WTC11 (cell line): ENCODE measurements at regions not wholly inside any gene's neighbourhood (a gene's known extent, or its start where the extent isn't known, plus 50 kb on each side); places are given as distances from the start of the nearest gene placed in this dataset.

Experiments
- ATAC-seq: fragments of 200-7000 bp; cut with Tn5 transposase; 2 replicates; pipeline ENCODE4 v1.10.0; 2021; ENCODE audit warnings: mild to moderate bottlenecking, moderate library complexity
- CTCF ChIA-PET: fragments of 300-600 bp; sonication (Branson Sonifier 250); formaldehyde crosslinking; loops from one replicate; lab custom pipeline; 2021; ENCODE audit warnings: antibody characterized with exemption; lab: Charles Lee
- POLR2A ChIA-PET: fragments of 350-600 bp; sonication (Branson Sonifier 250); formaldehyde crosslinking; loops from one replicate; lab custom pipeline; 2021; ENCODE audit warnings: antibody characterized with exemption; lab: Charles Lee
- DNase-seq: peaks from one replicate; pipeline ENCODE4 v3.0.0; 2021; ENCODE audit warnings: low spot score
- H3K27ac Mint-ChIP-seq: 2 replicates; pipeline ENCODE4 v1.8.0; 2021; ENCODE audit warnings: mixed read lengths
- H3K27me3 Mint-ChIP-seq: 2 replicates; pipeline ENCODE4 v1.8.0; 2021; ENCODE audit warnings: low read depth, mild to moderate bottlenecking, moderate library complexity, mixed read lengths
- H3K36me3 Mint-ChIP-seq: 2 replicates; pipeline ENCODE4 v1.8.0; 2021; ENCODE audit warnings: mixed read lengths
- H3K4me1 Mint-ChIP-seq: 2 replicates; pipeline ENCODE4 v1.8.0; 2022; ENCODE audit warnings: mixed read lengths
- H3K4me3 Mint-ChIP-seq: 2 replicates; pipeline ENCODE4 v1.8.0; 2021; ENCODE audit warnings: mild to moderate bottlenecking, moderate library complexity, mixed read lengths
- H3K9me3 Mint-ChIP-seq: 2 replicates; pipeline ENCODE4 v1.8.0; 2021; ENCODE audit warnings: mixed read lengths
- ARID4B ChIP-seq: sonication (generic); formaldehyde crosslinking; IDR thresholded peaks from 2 replicates; pipeline ENCODE4 v1.8.0; 2023; ENCODE audit warnings: missing genetic modification reagents, mild to moderate bottlenecking, borderline replicate concordance
- ATF6 ChIP-seq: sonication (generic); formaldehyde crosslinking; IDR thresholded peaks from 2 replicates; pipeline ENCODE4 v1.8.1; 2023; ENCODE audit warnings: mild to moderate bottlenecking, missing genetic modification reagents
- ESRRA ChIP-seq: sonication (generic); formaldehyde crosslinking; IDR thresholded peaks from 2 replicates; pipeline ENCODE4 v1.8.1; 2022; ENCODE audit warnings: mild to moderate bottlenecking, missing genetic modification reagents, borderline replicate concordance
- FOXK1 ChIP-seq: sonication (generic); formaldehyde crosslinking; IDR thresholded peaks from 2 replicates; pipeline ENCODE4 v1.8.0; 2022; ENCODE audit warnings: mild to moderate bottlenecking, moderate library complexity, missing genetic modification reagents
- HMGXB4 ChIP-seq: sonication (generic); formaldehyde crosslinking; IDR thresholded peaks from 2 replicates; pipeline ENCODE4 v1.8.1; 2023; ENCODE audit warnings: mild to moderate bottlenecking, moderate library complexity, missing genetic modification reagents
- NFE2L1 ChIP-seq: sonication (generic); formaldehyde crosslinking; IDR thresholded peaks from 2 replicates; pipeline ENCODE4 v1.8.1; 2023; ENCODE audit warnings: missing genetic modification reagents
- NFYB ChIP-seq: sonication (generic); formaldehyde crosslinking; conservative IDR thresholded peaks from 2 replicates; pipeline ENCODE4 v1.8.0; 2022; ENCODE audit warnings: low read depth, missing genetic modification reagents
- OVOL2 ChIP-seq: fragments of 250-450 bp; sonication (Bioruptor Pico); IDR thresholded peaks from 2 replicates; pipeline ENCODE4 v1.9.0; 2021; ENCODE audit warnings: mild to moderate bottlenecking, borderline replicate concordance
- RELA ChIP-seq: sonication (generic); formaldehyde crosslinking; IDR thresholded peaks from 2 replicates; pipeline ENCODE4 v1.8.1; 2022; ENCODE audit warnings: missing genetic modification reagents, mild to moderate bottlenecking, borderline replicate concordance
- SMAD4 ChIP-seq: sonication (generic); formaldehyde crosslinking; IDR thresholded peaks from 2 replicates; pipeline ENCODE4 v1.8.0; 2022; ENCODE audit warnings: mild to moderate bottlenecking, missing genetic modification reagents
- TEAD1 ChIP-seq: sonication (generic); formaldehyde crosslinking; IDR thresholded peaks from 2 replicates; pipeline ENCODE4 v1.8.0; 2022; ENCODE audit warnings: mild to moderate bottlenecking, missing genetic modification reagents
- TP53 ChIP-seq: sonication (generic); formaldehyde crosslinking; IDR thresholded peaks from 2 replicates; pipeline ENCODE4 v1.8.1; 2023; ENCODE audit warnings: mild to moderate bottlenecking, missing genetic modification reagents
- ZNF121 ChIP-seq: sonication (generic); formaldehyde crosslinking; IDR thresholded peaks from 2 replicates; pipeline ENCODE4 v1.8.0; 2023; ENCODE audit warnings: missing genetic modification reagents
- ZNF219 ChIP-seq: sonication (generic); formaldehyde crosslinking; IDR thresholded peaks from 2 replicates; pipeline ENCODE4 v1.8.0; 2023; ENCODE audit warnings: missing genetic modification reagents, mild to moderate bottlenecking, borderline replicate concordance
- ZNF396 ChIP-seq: fragments of 250-450 bp; sonication (Bioruptor Pico); IDR thresholded peaks from 2 replicates; pipeline ENCODE4 v1.8.0; 2021; ENCODE audit warnings: mild to moderate bottlenecking, moderate library complexity, borderline replicate concordance
- ZNF416 ChIP-seq: fragments of 250-450 bp; sonication (Bioruptor Pico); IDR thresholded peaks from 2 replicates; pipeline ENCODE4 v1.9.0; 2021; ENCODE audit warnings: mild to moderate bottlenecking, inconsistent platforms
- ZNF425 ChIP-seq: fragments of 250-450 bp; sonication (Bioruptor Pico); conservative IDR thresholded peaks from 2 replicates; pipeline ENCODE4 v1.9.0; 2021; ENCODE audit warnings: mild to moderate bottlenecking
- ZNF671 ChIP-seq: fragments of 250-450 bp; sonication (Bioruptor Pico); IDR thresholded peaks from 2 replicates; pipeline ENCODE4 v1.8.0; 2021; ENCODE audit warnings: mild to moderate bottlenecking
- TF ChIP-seq, protein P1 (sequence below): sonication (generic); formaldehyde crosslinking; IDR thresholded peaks from 2 replicates; pipeline ENCODE4 v1.8.0; 2023; ENCODE audit warnings: mild to moderate bottlenecking, missing genetic modification reagents

DNA sequence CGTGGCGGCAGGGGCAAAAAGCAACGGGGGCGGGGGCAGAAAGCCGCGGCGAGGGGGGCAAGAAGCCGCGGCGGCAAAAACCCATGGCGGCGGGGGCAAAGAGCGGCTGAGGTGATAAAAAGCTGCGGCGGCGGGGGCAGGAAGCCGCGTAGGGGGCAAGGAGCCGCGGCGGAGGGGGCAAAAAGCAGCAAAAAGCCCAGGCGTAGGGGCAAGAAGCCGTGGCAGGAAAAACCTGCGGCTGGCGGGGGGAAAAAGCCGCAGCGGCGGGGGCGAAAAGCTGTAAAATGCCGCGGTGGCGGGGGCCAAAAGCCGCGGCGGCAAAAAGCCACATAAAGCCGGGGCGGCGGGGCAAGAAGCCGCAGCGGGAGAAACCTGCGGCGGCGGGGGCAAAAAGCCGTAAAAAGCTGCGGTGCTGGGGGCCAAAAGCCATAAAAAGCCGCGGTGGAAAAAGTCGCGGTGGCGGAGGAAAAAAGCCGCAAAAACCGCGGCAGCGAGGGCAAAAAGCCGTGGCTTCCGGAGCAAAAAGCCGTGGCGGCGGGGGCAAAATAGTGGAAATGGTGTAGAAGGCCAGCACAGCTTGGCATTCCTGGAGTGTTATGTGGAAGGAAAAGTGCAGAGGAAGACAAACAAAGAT lies 487.8 kb downstream of the ZNF33B start:
- no peak overlapping the region for H3K27ac Mint-ChIP-seq

DNA sequence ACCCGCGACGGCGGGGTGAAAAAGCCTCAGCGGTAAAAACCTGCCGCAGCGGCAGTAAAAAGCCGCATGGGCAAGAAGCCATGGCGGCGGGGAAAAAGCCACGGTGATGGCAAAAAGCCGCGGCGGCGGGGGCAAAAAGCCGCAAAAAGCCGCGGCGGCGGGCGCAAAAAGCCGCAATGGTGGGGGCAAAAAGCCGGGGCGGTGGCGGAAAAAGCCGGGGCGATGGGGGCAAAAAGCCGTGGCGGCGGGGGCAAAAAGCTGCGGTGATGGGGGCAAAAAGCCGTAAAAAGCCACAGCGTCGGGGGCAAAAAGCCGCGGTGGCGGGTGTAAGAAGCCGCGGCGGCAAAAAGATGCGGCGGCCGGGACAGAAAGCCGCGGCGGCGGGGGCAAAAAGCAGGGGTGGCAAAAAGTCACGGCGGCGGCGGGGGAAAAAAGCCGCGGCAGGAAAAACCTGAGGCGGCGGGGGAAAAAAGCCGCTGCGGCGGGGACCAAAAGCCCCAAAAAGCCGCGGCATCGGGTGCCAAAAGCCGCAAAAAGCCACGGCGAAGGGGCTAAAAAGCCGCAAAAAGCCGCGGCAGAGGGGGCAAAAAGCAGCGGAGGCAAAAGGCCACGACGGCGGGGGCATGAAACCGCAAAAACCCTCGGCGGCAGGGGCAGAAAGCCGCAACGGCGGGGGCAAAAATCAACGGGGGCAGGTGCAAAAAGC lies 488.5 kb downstream of the ZNF33B start:
- ATAC-seq (no peak), DNase-seq (no peak)
- Mint-ChIP-seq H3K36me3 (peaks cover 60% of the 10 kb centered on the region), H3K27me3 (peaks cover 10% of the 10 kb centered on the region), H3K27ac (no peak overlapping the region), H3K4me3 (no peak overlapping the region), H3K4me1 (no peaks in the 10 kb centered on the region), H3K9me3 (peaks cover 56% of the 10 kb centered on the region)
- POLR2A ChIA-PET, result no interaction called here
- CTCF ChIA-PET, result no interaction called here
- TF ChIP-seq ARID4B (CRISPR knock-in tag) (no peak), ZNF416 (CRISPR knock-in tag) (no peak), FOXK1 (no peak), NFE2L1 (CRISPR knock-in tag) (no peak), ZNF425 (no peak), SMAD4 (CRISPR knock-in tag) (no peak), RELA (CRISPR knock-in tag) (no peak)

More for the DNA sequence above, 487.8 kb downstream of the ZNF33B start:
- ChIA-PET CTCF (no interaction called here), POLR2A (no interaction called here)
- Mint-ChIP-seq H3K4me1 (no peaks in the 10 kb centered on the region), H3K36me3 (peaks cover 60% of the 10 kb centered on the region), H3K9me3 (peaks cover 62% of the 10 kb centered on the region), H3K4me3 (no peak overlapping the region), H3K27me3 (peaks cover 10% of the 10 kb centered on the region)
- TF ChIP-seq HMGXB4, result no peak
- no peak for TF ChIP-seq ZNF396 (CRISPR knock-in tag)
- no peak for TF ChIP-seq OVOL2 (CRISPR knock-in tag)
- TF ChIP-seq, protein P1, sequence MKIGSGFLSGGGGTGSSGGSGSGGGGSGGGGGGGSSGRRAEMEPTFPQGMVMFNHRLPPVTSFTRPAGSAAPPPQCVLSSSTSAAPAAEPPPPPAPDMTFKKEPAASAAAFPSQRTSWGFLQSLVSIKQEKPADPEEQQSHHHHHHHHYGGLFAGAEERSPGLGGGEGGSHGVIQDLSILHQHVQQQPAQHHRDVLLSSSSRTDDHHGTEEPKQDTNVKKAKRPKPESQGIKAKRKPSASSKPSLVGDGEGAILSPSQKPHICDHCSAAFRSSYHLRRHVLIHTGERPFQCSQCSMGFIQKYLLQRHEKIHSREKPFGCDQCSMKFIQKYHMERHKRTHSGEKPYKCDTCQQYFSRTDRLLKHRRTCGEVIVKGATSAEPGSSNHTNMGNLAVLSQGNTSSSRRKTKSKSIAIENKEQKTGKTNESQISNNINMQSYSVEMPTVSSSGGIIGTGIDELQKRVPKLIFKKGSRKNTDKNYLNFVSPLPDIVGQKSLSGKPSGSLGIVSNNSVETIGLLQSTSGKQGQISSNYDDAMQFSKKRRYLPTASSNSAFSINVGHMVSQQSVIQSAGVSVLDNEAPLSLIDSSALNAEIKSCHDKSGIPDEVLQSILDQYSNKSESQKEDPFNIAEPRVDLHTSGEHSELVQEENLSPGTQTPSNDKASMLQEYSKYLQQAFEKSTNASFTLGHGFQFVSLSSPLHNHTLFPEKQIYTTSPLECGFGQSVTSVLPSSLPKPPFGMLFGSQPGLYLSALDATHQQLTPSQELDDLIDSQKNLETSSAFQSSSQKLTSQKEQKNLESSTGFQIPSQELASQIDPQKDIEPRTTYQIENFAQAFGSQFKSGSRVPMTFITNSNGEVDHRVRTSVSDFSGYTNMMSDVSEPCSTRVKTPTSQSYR (CRISPR knock-in tag), result no peak
- TF ChIP-seq ATF6, result no peak
- no peak for TF ChIP-seq TEAD1 (CRISPR knock-in tag)
- TF ChIP-seq ZNF671, result no peak
- no peak for TF ChIP-seq ZNF121 (CRISPR knock-in tag)
- no peak for TF ChIP-seq ZNF219 (CRISPR knock-in tag)
- TF ChIP-seq NFYB, result no peak
- TF ChIP-seq ESRRA, result no peak
- no peak for TF ChIP-seq TP53
- ATAC-seq (no peak), DNase-seq (no peak)
